SK-N-SH (cell line): ENCODE measurements at regions not wholly inside any gene's neighbourhood (a gene's known extent, or its start where the extent isn't known, plus 50 kb on each side); places are given as distances from the start of the nearest gene placed in this dataset.

Experiments used
- CTCF ChIA-PET: fragments of 300-600, 350-600 bp; formaldehyde crosslinking; extraction: SDS; loops from one replicate; lab custom pipeline; 2021; lab: Yijun Ruan, JAX
- POLR2A ChIA-PET: fragments of 350-600 bp; sonication (Branson Sonifier 250); formaldehyde crosslinking; extraction: SDS; loops from one replicate; lab custom pipeline; 2020; ENCODE audit warnings: antibody characterized with exemption, inconsistent platforms; lab: Yijun Ruan, JAX
- DNase-seq: peaks from one replicate; pipeline ENCODE4 v3.0.0; 2012
- H2AFZ ChIP-seq: fragments of 200-600 bp; sonication (generic); 2 replicates; pipeline ENCODE4 v1.8.1; 2016; ENCODE audit warnings: antibody characterized with exemption, mild to moderate bottlenecking, low read depth
- H3F3A ChIP-seq: fragments of 200-600 bp; sonication (generic); replicated peaks from 2 replicates; pipeline ENCODE3; 2016; ENCODE audit warnings: antibody characterized with exemption, mild to moderate bottlenecking; ENCODE audit not compliant: insufficient read depth
- H3K27ac ChIP-seq, 2 experiments: fragments of 200-500 bp in 1 of 2; fragments of 200-600 bp in 1 of 2; sonication (Bioruptor generic) in 1 of 2; sonication (generic), shearing (Covaris generic) in 1 of 2; 2 replicates each; pipeline versions ENCODE4 v1.5.1 to v1.6.1; 2014 to 2016; ENCODE audit warnings: low read depth in 2 of 2, inconsistent platforms in 1 of 2, low read length in 1 of 2, mild to moderate bottlenecking in 1 of 2, mixed read lengths in 1 of 2
- H3K27me3 ChIP-seq: fragments of 200-600 bp; sonication (generic), shearing (Covaris generic); 2 replicates; pipeline ENCODE4 v1.6.1; 2016; ENCODE audit warnings: mixed run types; ENCODE audit not compliant: insufficient read depth
- H3K36me3 ChIP-seq, 2 experiments: fragments of 200-500 bp in 1 of 2; fragments of 200-600 bp in 1 of 2; sonication (Bioruptor generic) in 1 of 2; sonication (generic) in 1 of 2; replicated peaks in 1 of 2; 2 replicates each; pipeline versions ENCODE3 to v1.5.1; 2014 to 2016; ENCODE audit warnings: low read length in 1 of 2, mild to moderate bottlenecking in 1 of 2; ENCODE audit not compliant: insufficient read depth in 2 of 2, control insufficient read depth in 1 of 2
- H3K4me1 ChIP-seq, 2 experiments: fragments of 200-500 bp in 1 of 2; fragments of 200-600 bp in 1 of 2; sonication (Bioruptor generic) in 1 of 2; sonication (generic), shearing (Covaris generic) in 1 of 2; 2 replicates each; pipeline versions ENCODE4 v1.5.1 to v1.6.1; 2014 to 2016; ENCODE audit warnings: low read depth in 1 of 2, low read length in 1 of 2, mixed run types in 1 of 2; ENCODE audit not compliant: insufficient read depth in 2 of 2, control insufficient read depth in 1 of 2
- H3K4me2 ChIP-seq: fragments of 200-600 bp; sonication (generic), shearing (Covaris generic); 2 replicates; pipeline ENCODE4 v1.6.1; 2017; ENCODE audit warnings: mixed run types
- H3K4me3 ChIP-seq, 2 experiments: fragments of 200-500 bp in 1 of 2; fragments of 200-600 bp in 1 of 2; sonication (Bioruptor generic) in 1 of 2; sonication (generic), shearing (Covaris generic) in 1 of 2; 2 replicates each; pipeline versions ENCODE4 v1.5.1 to v1.8.1; 2014 to 2016; ENCODE audit warnings: low read depth in 2 of 2, inconsistent platforms in 1 of 2, low read length in 1 of 2, mild to moderate bottlenecking in 1 of 2, mixed read lengths in 1 of 2, moderate library complexity in 1 of 2
- H3K79me2 ChIP-seq: fragments of 200-600 bp; sonication (generic); 2 replicates; pipeline ENCODE4 v1.8.1; 2017; ENCODE audit warnings: mild to moderate bottlenecking; ENCODE audit not compliant: insufficient read depth
- H3K9ac ChIP-seq: fragments of 200-600 bp; sonication (generic); 2 replicates; pipeline ENCODE4 v1.6.1; 2017; ENCODE audit warnings: mixed run types
- H3K9me2 ChIP-seq: fragments of 200-600 bp; sonication (generic); 2 replicates; pipeline ENCODE4 v1.6.1; 2017; ENCODE audit warnings: mixed run types
- H3K9me3 ChIP-seq: fragments of 200-600 bp; sonication (generic); 2 replicates; pipeline ENCODE4 v1.6.1; 2017; ENCODE audit warnings: mixed run types, mild to moderate bottlenecking, moderate library complexity
- H4K20me1 ChIP-seq: fragments of 200-600 bp; sonication (generic); 2 replicates; pipeline ENCODE4 v1.6.1; 2017; ENCODE audit warnings: mild to moderate bottlenecking, mixed run types; ENCODE audit not compliant: insufficient read depth
- NFIC ChIP-seq: IDR thresholded peaks from 2 replicates; pipeline ENCODE4 v1.4.0; 2012; ENCODE audit warnings: borderline replicate concordance
- NRF1 ChIP-seq: IDR thresholded peaks from 2 replicates; pipeline ENCODE4 v1.6.1; 2012; ENCODE audit warnings: low read depth, mild to moderate bottlenecking, low read length
- WGBS: methylation state at CpG from one replicate; pipeline ENCODE4 v1.1.6; 2017; ENCODE audit warnings: low lambda C conversion rate; 5-methylcytosine and 5-hydroxymethylcytosine counted together
- TF ChIP-seq, protein P1 (sequence below): fragments of 200-600 bp; sonication (generic); IDR thresholded peaks from 2 replicates; pipeline ENCODE4 v1.6.1; 2017; ENCODE audit warnings: antibody characterized with exemption, mild to moderate bottlenecking, moderate library complexity
- TF ChIP-seq, protein P2 (sequence below): fragments of 150-350 bp; IDR thresholded peaks from 2 replicates; pipeline ENCODE4 v1.6.1; 2016; ENCODE audit warnings: mild to moderate bottlenecking, low read depth, low read length
- TF ChIP-seq, protein P3 (sequence below): IDR thresholded peaks from 2 replicates; pipeline ENCODE4 v1.4.0; 2012; ENCODE audit warnings: low read depth, borderline replicate concordance
- TF ChIP-seq, protein P4 (sequence below): IDR thresholded peaks from 2 replicates; pipeline ENCODE4; 2012

DNA sequence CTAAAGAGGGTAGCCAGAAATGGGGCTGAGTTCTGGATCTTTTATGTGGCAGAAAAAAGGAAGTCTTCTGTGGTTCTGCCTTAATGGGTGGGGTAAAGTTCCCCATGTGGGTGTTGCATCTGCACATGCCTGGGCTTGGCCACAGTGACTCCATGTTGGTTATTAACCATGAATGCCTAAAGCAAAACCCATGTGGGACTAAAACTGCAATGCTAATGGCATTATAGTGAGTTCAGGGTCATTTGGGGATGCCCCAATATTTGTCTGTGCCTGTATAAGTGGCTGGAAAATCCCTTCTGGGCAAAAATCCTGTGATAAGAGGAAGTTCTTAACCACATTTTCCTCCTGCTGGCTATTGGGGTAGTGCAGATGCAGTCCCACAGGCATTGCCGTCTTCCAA lies 857.4 kb downstream of the FAT4 start:
- Histone ChIP-seq H4K20me1 (no peaks in the 10 kb centered on the region), H3K9me3 (no peaks in the 10 kb centered on the region), H3K4me3 (no peak overlapping the region), H3K9me2 (no peaks in the 10 kb centered on the region), H3F3A (no peaks in the 10 kb centered on the region), H3K27me3 (no peaks in the 10 kb centered on the region), H3K4me1 (no peaks in the 10 kb centered on the region; a peak in 1 of 4 replicates), H3K36me3 (no peaks in the 10 kb centered on the region), H3K79me2 (no peaks in the 10 kb centered on the region), H3K9ac (no peak overlapping the region), H3K27ac (no peak overlapping the region), H3K4me2 (no peak overlapping the region), H2AFZ (no peak overlapping the region)
- ChIA-PET POLR2A (no interaction called here), CTCF (no interaction called here)
- DNase-seq, result no peak
- TF ChIP-seq, protein P1, sequence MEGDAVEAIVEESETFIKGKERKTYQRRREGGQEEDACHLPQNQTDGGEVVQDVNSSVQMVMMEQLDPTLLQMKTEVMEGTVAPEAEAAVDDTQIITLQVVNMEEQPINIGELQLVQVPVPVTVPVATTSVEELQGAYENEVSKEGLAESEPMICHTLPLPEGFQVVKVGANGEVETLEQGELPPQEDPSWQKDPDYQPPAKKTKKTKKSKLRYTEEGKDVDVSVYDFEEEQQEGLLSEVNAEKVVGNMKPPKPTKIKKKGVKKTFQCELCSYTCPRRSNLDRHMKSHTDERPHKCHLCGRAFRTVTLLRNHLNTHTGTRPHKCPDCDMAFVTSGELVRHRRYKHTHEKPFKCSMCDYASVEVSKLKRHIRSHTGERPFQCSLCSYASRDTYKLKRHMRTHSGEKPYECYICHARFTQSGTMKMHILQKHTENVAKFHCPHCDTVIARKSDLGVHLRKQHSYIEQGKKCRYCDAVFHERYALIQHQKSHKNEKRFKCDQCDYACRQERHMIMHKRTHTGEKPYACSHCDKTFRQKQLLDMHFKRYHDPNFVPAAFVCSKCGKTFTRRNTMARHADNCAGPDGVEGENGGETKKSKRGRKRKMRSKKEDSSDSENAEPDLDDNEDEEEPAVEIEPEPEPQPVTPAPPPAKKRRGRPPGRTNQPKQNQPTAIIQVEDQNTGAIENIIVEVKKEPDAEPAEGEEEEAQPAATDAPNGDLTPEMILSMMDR, result no peak
- TF ChIP-seq, protein P2, sequence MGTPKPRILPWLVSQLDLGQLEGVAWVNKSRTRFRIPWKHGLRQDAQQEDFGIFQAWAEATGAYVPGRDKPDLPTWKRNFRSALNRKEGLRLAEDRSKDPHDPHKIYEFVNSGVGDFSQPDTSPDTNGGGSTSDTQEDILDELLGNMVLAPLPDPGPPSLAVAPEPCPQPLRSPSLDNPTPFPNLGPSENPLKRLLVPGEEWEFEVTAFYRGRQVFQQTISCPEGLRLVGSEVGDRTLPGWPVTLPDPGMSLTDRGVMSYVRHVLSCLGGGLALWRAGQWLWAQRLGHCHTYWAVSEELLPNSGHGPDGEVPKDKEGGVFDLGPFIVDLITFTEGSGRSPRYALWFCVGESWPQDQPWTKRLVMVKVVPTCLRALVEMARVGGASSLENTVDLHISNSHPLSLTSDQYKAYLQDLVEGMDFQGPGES, result no peak
- TF ChIP-seq NFIC, result no peak
- TF ChIP-seq, protein P3, sequence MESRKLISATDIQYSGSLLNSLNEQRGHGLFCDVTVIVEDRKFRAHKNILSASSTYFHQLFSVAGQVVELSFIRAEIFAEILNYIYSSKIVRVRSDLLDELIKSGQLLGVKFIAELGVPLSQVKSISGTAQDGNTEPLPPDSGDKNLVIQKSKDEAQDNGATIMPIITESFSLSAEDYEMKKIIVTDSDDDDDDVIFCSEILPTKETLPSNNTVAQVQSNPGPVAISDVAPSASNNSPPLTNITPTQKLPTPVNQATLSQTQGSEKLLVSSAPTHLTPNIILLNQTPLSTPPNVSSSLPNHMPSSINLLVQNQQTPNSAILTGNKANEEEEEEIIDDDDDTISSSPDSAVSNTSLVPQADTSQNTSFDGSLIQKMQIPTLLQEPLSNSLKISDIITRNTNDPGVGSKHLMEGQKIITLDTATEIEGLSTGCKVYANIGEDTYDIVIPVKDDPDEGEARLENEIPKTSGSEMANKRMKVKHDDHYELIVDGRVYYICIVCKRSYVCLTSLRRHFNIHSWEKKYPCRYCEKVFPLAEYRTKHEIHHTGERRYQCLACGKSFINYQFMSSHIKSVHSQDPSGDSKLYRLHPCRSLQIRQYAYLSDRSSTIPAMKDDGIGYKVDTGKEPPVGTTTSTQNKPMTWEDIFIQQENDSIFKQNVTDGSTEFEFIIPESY, result no peak
- TF ChIP-seq, protein P4, sequence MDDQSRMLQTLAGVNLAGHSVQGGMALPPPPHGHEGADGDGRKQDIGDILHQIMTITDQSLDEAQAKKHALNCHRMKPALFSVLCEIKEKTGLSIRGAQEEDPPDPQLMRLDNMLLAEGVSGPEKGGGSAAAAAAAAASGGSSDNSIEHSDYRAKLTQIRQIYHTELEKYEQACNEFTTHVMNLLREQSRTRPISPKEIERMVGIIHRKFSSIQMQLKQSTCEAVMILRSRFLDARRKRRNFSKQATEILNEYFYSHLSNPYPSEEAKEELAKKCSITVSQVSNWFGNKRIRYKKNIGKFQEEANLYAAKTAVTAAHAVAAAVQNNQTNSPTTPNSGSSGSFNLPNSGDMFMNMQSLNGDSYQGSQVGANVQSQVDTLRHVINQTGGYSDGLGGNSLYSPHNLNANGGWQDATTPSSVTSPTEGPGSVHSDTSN, result no peak
- TF ChIP-seq NRF1, result no peak
- 100% methylated on average over 1 of the region's 1 CpG for WGBS

DNA sequence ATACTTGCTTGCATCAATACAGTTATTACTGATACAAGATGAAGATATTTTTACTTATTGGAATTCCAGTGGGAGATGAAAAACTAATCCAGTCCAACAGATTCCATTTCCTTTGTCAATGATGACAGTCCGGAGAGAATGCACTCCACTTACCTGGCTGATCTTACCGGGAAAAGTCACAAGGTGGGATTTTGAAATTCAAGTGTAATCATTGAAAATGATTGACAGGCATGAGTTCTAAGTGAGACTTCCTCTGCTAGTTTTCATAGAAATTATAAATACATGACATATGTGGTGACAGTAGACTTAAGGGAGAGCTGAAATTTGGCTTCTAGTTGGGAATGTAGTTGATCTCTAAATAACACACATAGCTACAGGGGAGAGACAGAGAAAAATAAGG lies 859.9 kb downstream of the FAT4 start:
- Histone ChIP-seq H3K27me3 (no peaks in the 10 kb centered on the region), H2AFZ (no peak overlapping the region), H3K9me2 (no peaks in the 10 kb centered on the region), H3K36me3 (no peaks in the 10 kb centered on the region), H3K4me2 (no peak overlapping the region), H3K4me3 (no peak overlapping the region), H3K9me3 (no peaks in the 10 kb centered on the region), H3K9ac (no peak overlapping the region), H3F3A (no peaks in the 10 kb centered on the region), H3K79me2 (no peaks in the 10 kb centered on the region), H3K27ac (no peak overlapping the region), H4K20me1 (no peaks in the 10 kb centered on the region), H3K4me1 (no peaks in the 10 kb centered on the region)
- TF ChIP-seq, protein P1, result no peak
- no peak for DNase-seq
- ChIA-PET CTCF (no interaction called here), POLR2A (no interaction called here)
- 98% methylated on average over 2 of the region's 2 CpGs for WGBS
